ENCODE measurements at regions not wholly inside any gene's neighbourhood (a gene's known extent, or its start where the extent isn't known, plus 50 kb on each side); places are given as distances from the start of the nearest gene placed in this dataset.

DNA sequence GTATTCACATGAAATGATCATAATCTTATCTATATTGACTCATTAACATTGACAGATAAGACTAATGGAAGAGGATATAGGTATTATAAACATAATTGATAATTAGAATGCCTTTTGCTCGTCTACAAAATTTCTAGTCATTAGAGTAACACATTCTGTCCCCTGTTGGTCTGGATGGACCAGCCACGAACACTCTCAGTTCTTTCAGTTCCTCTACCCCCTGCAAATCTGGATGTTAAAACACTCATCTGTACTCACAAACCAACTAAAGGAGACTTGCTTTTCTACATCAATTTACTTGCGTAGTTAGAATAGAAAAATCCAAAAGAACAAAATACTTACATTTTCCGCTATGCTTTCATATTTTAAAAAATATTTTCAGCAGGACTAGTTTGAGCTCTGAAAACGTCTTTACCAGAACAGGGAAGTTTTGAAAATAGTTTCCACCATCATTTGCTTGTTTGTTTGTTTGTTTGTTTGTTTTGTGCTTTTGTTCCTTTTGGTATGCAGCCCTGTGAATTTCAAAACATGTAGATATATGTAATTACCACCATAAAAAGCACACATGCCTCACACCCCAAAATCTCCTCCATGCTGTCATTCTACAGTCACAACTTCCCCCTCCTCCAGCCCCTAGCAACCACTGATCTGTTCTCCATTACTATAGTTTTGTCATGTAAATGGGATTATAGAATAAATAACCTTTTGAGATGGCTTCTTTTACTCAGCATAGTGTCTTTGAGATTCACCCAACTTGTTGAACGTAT lies 103.8 kb downstream of the FZD1 start:
- in situ Hi-C loops (cut with MboI): no loop called here
- TF ChIP-seq EZH2 (IDR thresholded peaks at IDR 0.05; ENCODE audit: insufficient read depth, poor library complexity, severe bottlenecking): no peak
- TF ChIP-seq EZH2phosphoT487 (IDR thresholded peaks at IDR 0.05; ENCODE audit: insufficient read depth, low read depth): no peak
- DNase-seq: no peak
- no peak overlapping the region for H3K27ac ChIP-seq
- H3K9ac ChIP-seq: no peak overlapping the region
- no peaks in the 10 kb centered on the region for H3K9me3 ChIP-seq (ENCODE audit: low read depth)
- H3K4me3 ChIP-seq: no peak overlapping the region
- WGBS, 2 experiments (ENCODE audit: low coverage in 1 of 2, low lambda C conversion rate in 2 of 2, missing lambda C conversion rate in 2 of 2): 50 to 55% methylated on average over 6 of the region's 6 CpGs
- no peak overlapping the region for H2AFZ ChIP-seq
- H3K4me1 ChIP-seq (ENCODE audit: insufficient read depth): no peaks in the 10 kb centered on the region
- no peaks in the 10 kb centered on the region for H3F3A ChIP-seq (ENCODE audit: insufficient read depth)
- no peaks in the 10 kb centered on the region for H3K9me2 ChIP-seq (ENCODE audit: insufficient read depth)
- no peaks in the 10 kb centered on the region for H3K36me3 ChIP-seq (ENCODE audit: low read depth)
- H4K20me1 ChIP-seq (ENCODE audit: insufficient read depth): no peaks in the 10 kb centered on the region
- H3K79me2 ChIP-seq (ENCODE audit: insufficient read depth): no peaks in the 10 kb centered on the region
- H3K27me3 ChIP-seq (replicated peaks; ENCODE audit: insufficient read depth): peaks cover 34% of the 10 kb centered on the region
- H3K4me2 ChIP-seq (ENCODE audit: unreplicated experiment): no peak overlapping the region

DNA sequence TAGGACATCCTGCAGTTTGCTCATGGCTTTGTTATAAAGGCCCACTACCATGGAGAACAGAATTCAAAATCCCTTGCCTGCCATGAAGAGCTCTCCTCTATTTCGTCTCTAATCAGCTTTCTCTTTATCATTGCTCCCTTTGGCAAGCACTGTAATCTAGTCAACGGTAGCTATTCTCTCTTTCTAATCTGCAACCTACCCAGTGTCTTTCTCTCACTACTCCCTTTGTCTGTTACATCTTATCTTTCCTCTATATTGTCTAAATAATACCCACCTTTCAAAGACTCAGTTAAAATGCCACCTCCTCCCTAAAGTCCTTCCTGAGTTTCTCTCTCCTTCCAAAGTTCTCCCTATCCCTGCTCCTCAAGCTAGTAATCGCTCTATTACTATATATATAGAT lies 108.1 kb downstream of the FZD1 start:
- Histone ChIP-seq H3F3A (ENCODE audit: insufficient read depth) (no peaks in the 10 kb centered on the region), H4K20me1 (ENCODE audit: insufficient read depth) (no peaks in the 10 kb centered on the region), H3K4me1 (ENCODE audit: insufficient read depth) (no peaks in the 10 kb centered on the region), H3K9me2 (ENCODE audit: insufficient read depth) (no peaks in the 10 kb centered on the region), H3K79me2 (ENCODE audit: insufficient read depth) (no peaks in the 10 kb centered on the region), H3K9ac (no peak overlapping the region), H3K4me3 (no peak overlapping the region), H3K36me3 (ENCODE audit: low read depth) (no peaks in the 10 kb centered on the region), H3K9me3 (ENCODE audit: low read depth) (no peaks in the 10 kb centered on the region), H2AFZ (no peak overlapping the region), H3K27me3 (replicated peaks; ENCODE audit: insufficient read depth) (peaks cover 31% of the 10 kb centered on the region), H3K27ac (no peak overlapping the region), H3K4me2 (ENCODE audit: unreplicated experiment) (no peak overlapping the region)
- WGBS, 2 experiments (ENCODE audit: low coverage in 1 of 2, low lambda C conversion rate in 2 of 2, missing lambda C conversion rate in 2 of 2): 57 to 58% methylated on average over 3 of the region's 3 CpGs
- in situ Hi-C loops (cut with MboI): no loop called here
- no peak for DNase-seq
- TF ChIP-seq EZH2phosphoT487 (IDR thresholded peaks at IDR 0.05; ENCODE audit: insufficient read depth, low read depth): no peak
- no peak for TF ChIP-seq EZH2 (IDR thresholded peaks at IDR 0.05; ENCODE audit: insufficient read depth, poor library complexity, severe bottlenecking)

DNA sequence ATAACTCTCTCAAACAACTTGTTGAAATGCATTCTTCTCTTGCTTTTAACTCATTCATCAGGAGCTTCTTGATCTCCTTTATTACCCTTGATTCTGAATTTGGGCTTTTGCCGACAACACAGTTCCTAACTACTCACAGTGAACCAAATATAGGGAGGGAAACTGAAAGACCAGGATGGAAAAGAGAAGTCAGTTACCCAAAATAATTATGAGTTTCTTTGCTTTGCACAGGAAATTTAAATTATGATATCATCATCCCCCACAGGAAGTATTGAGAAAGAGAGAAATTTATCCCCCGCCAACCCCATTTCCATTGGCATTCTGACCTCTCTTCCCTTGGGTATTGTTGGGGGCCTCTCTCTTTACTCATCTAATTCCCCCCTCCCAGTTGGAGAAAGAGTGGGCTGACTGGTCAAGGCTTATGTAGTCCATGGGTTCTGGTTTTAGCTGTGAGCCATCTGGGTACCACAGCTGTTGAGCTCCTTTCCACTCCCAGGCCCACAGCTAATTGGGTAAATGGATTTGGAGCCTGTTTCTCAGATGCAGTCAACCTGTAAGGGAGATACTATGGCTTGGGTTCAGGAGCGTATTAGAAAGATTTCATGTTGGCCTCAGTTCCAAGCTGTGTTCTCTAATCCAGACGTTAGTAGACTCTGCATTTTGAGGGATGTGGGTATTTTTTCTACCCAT lies 109.0 kb downstream of the FZD1 start:
- in situ Hi-C loops (cut with MboI): no loop called here
- Histone ChIP-seq H3K9me3 (ENCODE audit: low read depth) (no peaks in the 10 kb centered on the region), H3K79me2 (ENCODE audit: insufficient read depth) (no peaks in the 10 kb centered on the region), H3K27ac (no peak overlapping the region), H3F3A (ENCODE audit: insufficient read depth) (no peaks in the 10 kb centered on the region), H3K9ac (no peak overlapping the region), H3K36me3 (ENCODE audit: low read depth) (no peaks in the 10 kb centered on the region), H4K20me1 (ENCODE audit: insufficient read depth) (no peaks in the 10 kb centered on the region), H3K4me3 (no peak overlapping the region), H3K4me1 (ENCODE audit: insufficient read depth) (no peaks in the 10 kb centered on the region), H3K4me2 (ENCODE audit: unreplicated experiment) (no peak overlapping the region), H3K9me2 (ENCODE audit: insufficient read depth) (no peaks in the 10 kb centered on the region), H2AFZ (no peak overlapping the region), H3K27me3 (replicated peaks; ENCODE audit: insufficient read depth) (peaks cover 26% of the 10 kb centered on the region)
- no peak for TF ChIP-seq EZH2 (IDR thresholded peaks at IDR 0.05; ENCODE audit: insufficient read depth, poor library complexity, severe bottlenecking)
- TF ChIP-seq EZH2phosphoT487 (IDR thresholded peaks at IDR 0.05; ENCODE audit: insufficient read depth, low read depth): no peak
- WGBS, 2 experiments (ENCODE audit: low coverage in 1 of 2, low lambda C conversion rate in 2 of 2, missing lambda C conversion rate in 2 of 2): 43 to 53% methylated on average over 4 of the region's 4 CpGs
- no peak for DNase-seq

GRCh38 chr7:91374321-91374989 lies 110.2 kb downstream of the FZD1 start:
- Histone ChIP-seq H3K9me2 (ENCODE audit: insufficient read depth) (no peaks in the 10 kb centered on the region), H3K79me2 (ENCODE audit: insufficient read depth) (no peaks in the 10 kb centered on the region), H3K9me3 (ENCODE audit: low read depth) (no peaks in the 10 kb centered on the region), H3K27me3 (replicated peaks; ENCODE audit: insufficient read depth) (peaks cover 14% of the 10 kb centered on the region), H3K4me3 (no peak overlapping the region), H3K4me1 (ENCODE audit: insufficient read depth) (no peaks in the 10 kb centered on the region), H4K20me1 (ENCODE audit: insufficient read depth) (no peaks in the 10 kb centered on the region), H2AFZ (no peak overlapping the region), H3K27ac (no peak overlapping the region), H3K4me2 (ENCODE audit: unreplicated experiment) (no peak overlapping the region), H3F3A (ENCODE audit: insufficient read depth) (no peaks in the 10 kb centered on the region), H3K36me3 (ENCODE audit: low read depth) (no peaks in the 10 kb centered on the region), H3K9ac (no peak overlapping the region)
- in situ Hi-C loops (cut with MboI): no loop called here
- 49 to 58% methylated on average over 2 of the region's 2 CpGs for WGBS, 2 experiments (ENCODE audit: low coverage in 1 of 2, low lambda C conversion rate in 2 of 2, missing lambda C conversion rate in 2 of 2)
- no peak for DNase-seq
- no peak for TF ChIP-seq EZH2 (IDR thresholded peaks at IDR 0.05; ENCODE audit: insufficient read depth, poor library complexity, severe bottlenecking)
- no peak for TF ChIP-seq EZH2phosphoT487 (IDR thresholded peaks at IDR 0.05; ENCODE audit: insufficient read depth, low read depth)

All from GM23248 (cell line).